WERI-Rb-1 (cell line): ENCODE measurements at regions not wholly inside any gene's neighbourhood (a gene's known extent, or its start where the extent isn't known, plus 50 kb on each side); places are given as distances from the start of the nearest gene placed in this dataset.

Source experiments
- DNase-seq: peaks from one replicate; pipeline ENCODE4 v3.0.0-alpha.2; 2020
- H3K27ac ChIP-seq: fragments of 250-450 bp; sonication (Bioruptor Pico); 2 replicates; pipeline ENCODE4 v1.5.1; 2020; ENCODE audit warnings: mild to moderate bottlenecking, moderate library complexity
- H3K27me3 ChIP-seq: fragments of 250-450 bp; sonication (Bioruptor Pico); 2 replicates; pipeline ENCODE4 v1.5.1; 2021; ENCODE audit warnings: mild to moderate bottlenecking, low read depth, moderate library complexity; ENCODE audit not compliant: insufficient read depth, severe bottlenecking
- H3K36me3 ChIP-seq: fragments of 250-450 bp; sonication (Bioruptor Pico); 2 replicates; pipeline ENCODE4 v1.5.1; 2020; ENCODE audit warnings: mild to moderate bottlenecking, moderate library complexity
- H3K4me3 ChIP-seq: 2 replicates; pipeline ENCODE4 v1.5.1; 2011; ENCODE audit warnings: low read depth, mild to moderate bottlenecking, control low read depth, low read length
- H3K9me3 ChIP-seq: fragments of 250-450 bp; sonication (Bioruptor Pico); 2 replicates; pipeline ENCODE4 v1.5.1; 2021; ENCODE audit warnings: mild to moderate bottlenecking, moderate library complexity; ENCODE audit not compliant: severe bottlenecking
- TF ChIP-seq, protein P1 (sequence below): IDR thresholded peaks from 2 replicates; pipeline ENCODE4 v1.5.1; 2011; ENCODE audit warnings: low read depth, mild to moderate bottlenecking, control low read depth, inconsistent platforms, low read length

DNA sequence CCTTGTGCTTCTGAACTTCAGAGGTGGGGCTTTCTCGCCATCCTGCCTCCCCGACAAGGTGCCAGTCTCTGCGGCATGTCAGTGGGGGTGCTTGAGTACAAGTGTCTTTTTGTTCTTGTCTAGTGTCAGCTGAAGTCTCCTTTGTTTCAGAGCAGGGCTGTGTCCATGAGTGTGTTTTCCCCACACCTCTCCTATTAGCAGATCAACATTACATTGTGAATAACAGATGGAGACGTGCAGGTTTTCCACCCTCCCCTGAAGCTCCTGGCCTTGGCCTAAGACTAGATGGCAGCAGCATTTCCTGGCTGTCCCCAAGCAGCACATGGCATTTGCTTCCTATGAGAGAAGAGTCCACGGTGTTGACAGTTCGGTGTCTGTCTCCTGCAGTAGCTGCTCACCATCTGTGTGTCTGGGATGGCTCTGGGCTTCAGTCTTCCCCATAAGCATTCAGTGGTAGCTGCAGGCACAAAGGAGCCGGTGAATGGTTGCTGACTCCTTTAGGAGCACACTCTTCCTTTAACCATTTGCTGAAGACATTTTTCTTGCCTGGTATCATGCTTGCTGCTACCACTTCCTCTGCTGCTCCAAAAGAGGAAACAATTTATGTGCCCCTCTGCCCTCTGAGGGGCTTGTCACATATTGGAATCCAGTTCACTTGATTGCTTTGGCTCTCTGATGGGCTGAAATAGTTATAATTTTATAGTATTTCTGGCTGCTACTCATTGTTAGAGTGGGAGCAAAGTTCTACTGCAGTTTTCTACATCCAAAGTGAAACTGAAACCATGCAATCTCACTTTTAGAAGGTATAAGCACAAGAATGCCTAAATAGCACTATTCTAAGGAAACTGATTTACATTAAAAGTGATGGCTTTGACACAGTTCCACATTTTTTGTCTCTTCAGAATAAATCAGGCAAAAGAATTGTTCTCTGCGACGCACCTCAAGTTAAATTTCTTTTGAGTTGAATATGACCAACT is 913.0 kb downstream of the C6orf118 start:
- H3K4me3 ChIP-seq = no peak overlapping the region
- no peak for DNase-seq

DNA sequence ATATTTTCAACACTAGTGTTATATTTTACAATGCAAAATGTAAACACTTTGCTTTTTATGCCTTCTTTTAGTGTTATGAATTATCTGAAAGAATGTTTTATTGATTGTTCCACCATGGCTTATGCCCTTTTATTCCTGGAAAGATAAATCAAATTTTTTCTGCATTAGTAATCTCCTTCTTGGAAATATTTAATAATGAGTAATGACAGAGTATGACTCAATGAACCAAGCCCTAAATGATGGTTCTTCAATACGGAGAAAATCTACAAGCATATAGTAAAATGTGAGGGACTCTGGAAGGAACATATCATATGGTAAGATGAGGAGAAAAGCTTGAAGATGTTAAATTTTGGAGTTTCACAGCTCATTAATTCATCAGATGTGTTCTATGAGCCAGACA is 929.6 kb downstream of the C6orf118 start:
- Histone ChIP-seq H3K9me3 (peaks cover 4% of the 10 kb centered on the region), H3K36me3 (no peaks in the 10 kb centered on the region), H3K27ac (no peak overlapping the region), H3K27me3 (no peaks in the 10 kb centered on the region), H3K4me3 (no peak overlapping the region)
- DNase-seq = no peak
- TF ChIP-seq, protein P1, sequence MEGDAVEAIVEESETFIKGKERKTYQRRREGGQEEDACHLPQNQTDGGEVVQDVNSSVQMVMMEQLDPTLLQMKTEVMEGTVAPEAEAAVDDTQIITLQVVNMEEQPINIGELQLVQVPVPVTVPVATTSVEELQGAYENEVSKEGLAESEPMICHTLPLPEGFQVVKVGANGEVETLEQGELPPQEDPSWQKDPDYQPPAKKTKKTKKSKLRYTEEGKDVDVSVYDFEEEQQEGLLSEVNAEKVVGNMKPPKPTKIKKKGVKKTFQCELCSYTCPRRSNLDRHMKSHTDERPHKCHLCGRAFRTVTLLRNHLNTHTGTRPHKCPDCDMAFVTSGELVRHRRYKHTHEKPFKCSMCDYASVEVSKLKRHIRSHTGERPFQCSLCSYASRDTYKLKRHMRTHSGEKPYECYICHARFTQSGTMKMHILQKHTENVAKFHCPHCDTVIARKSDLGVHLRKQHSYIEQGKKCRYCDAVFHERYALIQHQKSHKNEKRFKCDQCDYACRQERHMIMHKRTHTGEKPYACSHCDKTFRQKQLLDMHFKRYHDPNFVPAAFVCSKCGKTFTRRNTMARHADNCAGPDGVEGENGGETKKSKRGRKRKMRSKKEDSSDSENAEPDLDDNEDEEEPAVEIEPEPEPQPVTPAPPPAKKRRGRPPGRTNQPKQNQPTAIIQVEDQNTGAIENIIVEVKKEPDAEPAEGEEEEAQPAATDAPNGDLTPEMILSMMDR = no peak

More for the DNA sequence above, 913.0 kb downstream of the C6orf118 start:
- Histone ChIP-seq H3K36me3 (no peaks in the 10 kb centered on the region), H3K27ac (no peak overlapping the region), H3K9me3 (no peaks in the 10 kb centered on the region), H3K27me3 (no peaks in the 10 kb centered on the region)
- TF ChIP-seq, protein P1 = no peak

DNA sequence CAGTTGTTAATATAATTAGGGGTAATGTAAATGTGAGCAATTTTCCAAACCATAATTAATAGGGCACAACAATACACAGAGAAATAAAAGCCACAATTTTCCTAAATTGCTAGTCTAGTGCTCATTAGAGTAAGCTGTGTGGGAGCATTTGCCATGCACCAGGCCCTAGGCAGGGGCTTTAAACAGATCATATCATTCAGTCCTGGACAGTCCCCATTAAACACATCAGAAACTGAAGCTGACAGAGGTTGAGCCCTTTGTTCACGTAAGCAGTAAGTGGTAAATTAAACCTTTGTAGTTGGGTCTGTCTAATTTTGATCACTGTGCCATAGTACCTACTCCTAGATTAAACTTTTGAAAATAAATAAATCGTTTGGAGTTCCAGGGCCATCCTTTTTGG is 931.1 kb downstream of the C6orf118 start:
- Histone ChIP-seq H3K4me3 (no peak overlapping the region), H3K36me3 (no peaks in the 10 kb centered on the region), H3K27me3 (no peaks in the 10 kb centered on the region), H3K9me3 (peaks cover 4% of the 10 kb centered on the region), H3K27ac (no peak overlapping the region)
- TF ChIP-seq, protein P1 = no peak
- DNase-seq = no peak

DNA sequence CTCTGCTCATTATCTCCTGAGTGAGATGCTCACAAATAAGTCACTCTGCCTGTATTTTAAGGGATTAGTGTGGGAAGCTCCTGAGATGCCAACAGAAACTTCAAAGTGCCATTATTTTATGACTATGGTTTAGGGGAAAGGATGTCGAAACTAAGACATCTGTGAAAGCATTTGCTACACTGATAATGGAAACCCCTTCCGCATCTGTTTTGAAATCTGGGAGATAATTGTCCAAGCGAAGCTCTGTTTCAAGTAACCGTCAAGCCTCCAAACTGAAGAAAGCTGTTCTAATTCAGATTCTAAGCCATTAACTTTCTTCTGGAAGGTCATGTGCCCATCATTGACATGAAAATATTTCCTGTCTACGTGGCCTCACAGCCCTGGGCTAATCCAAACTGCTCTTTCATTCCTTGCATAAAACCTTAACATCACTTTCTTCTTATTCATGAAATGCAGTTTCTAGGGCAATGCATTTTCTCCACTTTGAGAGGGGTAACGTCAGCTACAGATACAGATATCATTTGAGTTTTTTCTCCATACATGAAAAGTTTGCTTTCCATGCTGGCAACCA is 932.0 kb downstream of the C6orf118 start:
- no peak for DNase-seq
- H3K36me3 ChIP-seq = no peaks in the 10 kb centered on the region
- no peak overlapping the region for H3K4me3 ChIP-seq
- H3K9me3 ChIP-seq = peaks cover 4% of the 10 kb centered on the region
- H3K27ac ChIP-seq = no peak overlapping the region
- no peaks in the 10 kb centered on the region for H3K27me3 ChIP-seq
- TF ChIP-seq, protein P1 = no peak

DNA sequence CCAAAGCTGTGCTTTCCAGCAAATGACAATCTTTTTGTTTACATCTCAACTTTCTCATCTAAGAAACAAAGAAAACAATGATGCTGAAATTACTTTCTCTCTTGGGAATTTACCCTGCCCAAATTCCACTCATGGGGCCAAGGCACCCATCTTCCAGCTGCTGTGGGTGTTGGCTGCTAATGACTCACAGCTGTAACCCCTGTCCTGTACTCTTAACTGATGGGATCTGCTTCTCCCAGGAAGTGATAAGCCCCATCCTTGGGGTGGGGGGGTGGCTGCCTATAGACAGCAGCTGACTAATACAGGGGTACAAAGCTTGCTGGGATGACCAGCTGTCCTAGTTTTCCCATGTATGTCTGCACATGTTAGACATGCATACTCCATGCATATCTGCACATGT is 938.6 kb downstream of the C6orf118 start:
- no peak overlapping the region for H3K4me3 ChIP-seq
- TF ChIP-seq, protein P1 = no peak
- DNase-seq = no peak

More for the DNA sequence above, 938.6 kb downstream of the C6orf118 start:
- no peaks in the 10 kb centered on the region for H3K36me3 ChIP-seq
- no peak overlapping the region for H3K27ac ChIP-seq
- H3K27me3 ChIP-seq = no peaks in the 10 kb centered on the region
- H3K9me3 ChIP-seq = no peaks in the 10 kb centered on the region
